ENCODE measurements at regions not wholly inside any gene's neighbourhood (a gene's known extent, or its start where the extent isn't known, plus 50 kb on each side); places are given as distances from the start of the nearest gene placed in this dataset.

GRCh38 chr13:89695343-89696257, 1651.9 kb upstream of the MIR17HG start:
- Mint-ChIP-seq H3K27me3 (no peaks in the 10 kb centered on the region), H3K36me3 (ENCODE audit: low read depth) (no peaks in the 10 kb centered on the region), H3K4me3 (no peak overlapping the region), H3K9me3 (peaks cover 5% of the 10 kb centered on the region), H3K27ac (no peak overlapping the region), H3K4me1 (no peaks in the 10 kb centered on the region)
- ATAC-seq (replicated peaks) = no peak

DNA sequence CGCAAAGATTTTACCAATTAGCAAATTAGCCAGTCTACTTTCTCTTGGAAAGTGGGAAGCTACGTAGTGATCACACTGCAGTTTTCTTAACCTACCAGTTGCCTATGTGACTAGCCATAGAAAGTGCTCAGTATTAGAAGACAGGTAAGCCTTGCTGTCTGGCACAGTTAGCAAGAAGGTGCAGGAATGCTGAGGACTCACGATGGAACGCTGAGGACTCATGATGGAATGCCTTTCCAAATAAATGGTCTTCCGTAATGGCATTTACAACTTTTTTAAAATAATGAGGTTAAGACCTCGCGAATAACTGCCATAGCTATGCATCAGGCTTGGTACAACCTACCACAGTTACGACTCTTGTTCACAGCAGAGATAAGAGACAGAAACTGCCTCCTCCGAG, 1645.6 kb upstream of the MIR17HG start:
- Mint-ChIP-seq H3K4me1 (no peaks in the 10 kb centered on the region), H3K27me3 (no peaks in the 10 kb centered on the region), H3K9me3 (no peaks in the 10 kb centered on the region), H3K36me3 (ENCODE audit: low read depth) (no peaks in the 10 kb centered on the region), H3K4me3 (no peak overlapping the region), H3K27ac (no peak overlapping the region)
- no peak for ATAC-seq (replicated peaks)

DNA sequence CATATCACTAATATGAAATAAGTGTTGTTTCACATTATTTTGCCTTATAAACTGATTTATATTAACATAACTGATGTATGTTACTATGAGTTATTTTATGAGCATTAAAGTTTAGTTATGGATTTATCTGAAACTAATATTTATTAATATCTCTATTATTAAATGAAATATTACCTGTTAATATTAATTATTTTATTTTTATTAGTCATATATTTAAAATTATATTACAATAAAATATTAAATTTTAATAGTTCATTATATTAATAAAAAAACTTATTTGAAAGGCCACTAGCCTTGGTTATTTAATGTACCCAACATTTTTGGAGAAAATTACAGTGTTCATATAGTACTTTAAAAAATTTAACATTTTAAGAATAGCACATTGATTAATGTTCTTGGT, 1643.4 kb upstream of the MIR17HG start:
- no peak for ATAC-seq (replicated peaks)
- H3K27me3 Mint-ChIP-seq = no peaks in the 10 kb centered on the region
- H3K9me3 Mint-ChIP-seq = no peaks in the 10 kb centered on the region
- H3K27ac Mint-ChIP-seq = no peak overlapping the region
- H3K36me3 Mint-ChIP-seq (ENCODE audit: low read depth) = no peaks in the 10 kb centered on the region
- H3K4me1 Mint-ChIP-seq = no peaks in the 10 kb centered on the region
- H3K4me3 Mint-ChIP-seq = no peak overlapping the region

- Mint-ChIP-seq H3K27me3 (no peaks in the 10 kb centered on the region), H3K4me1 (no peaks in the 10 kb centered on the region), H3K9me3 (peaks cover 4% of the 10 kb centered on the region), H3K27ac (no peak overlapping the region), H3K4me3 (no peak overlapping the region), H3K36me3 (ENCODE audit: low read depth) (no peaks in the 10 kb centered on the region)
- ATAC-seq (replicated peaks) = no peak
Observed at GRCh38 chr13:89708013-89708412, 1639.5 kb upstream of the MIR17HG start.

- Mint-ChIP-seq H3K4me1 (no peaks in the 10 kb centered on the region), H3K4me3 (no peak overlapping the region), H3K27me3 (no peaks in the 10 kb centered on the region), H3K27ac (no peak overlapping the region), H3K36me3 (ENCODE audit: low read depth) (no peaks in the 10 kb centered on the region), H3K9me3 (peaks cover 26% of the 10 kb centered on the region)
- ATAC-seq (replicated peaks) = no peak
Observed at GRCh38 chr13:89721216-89721615, 1626.3 kb upstream of the MIR17HG start.

DNA sequence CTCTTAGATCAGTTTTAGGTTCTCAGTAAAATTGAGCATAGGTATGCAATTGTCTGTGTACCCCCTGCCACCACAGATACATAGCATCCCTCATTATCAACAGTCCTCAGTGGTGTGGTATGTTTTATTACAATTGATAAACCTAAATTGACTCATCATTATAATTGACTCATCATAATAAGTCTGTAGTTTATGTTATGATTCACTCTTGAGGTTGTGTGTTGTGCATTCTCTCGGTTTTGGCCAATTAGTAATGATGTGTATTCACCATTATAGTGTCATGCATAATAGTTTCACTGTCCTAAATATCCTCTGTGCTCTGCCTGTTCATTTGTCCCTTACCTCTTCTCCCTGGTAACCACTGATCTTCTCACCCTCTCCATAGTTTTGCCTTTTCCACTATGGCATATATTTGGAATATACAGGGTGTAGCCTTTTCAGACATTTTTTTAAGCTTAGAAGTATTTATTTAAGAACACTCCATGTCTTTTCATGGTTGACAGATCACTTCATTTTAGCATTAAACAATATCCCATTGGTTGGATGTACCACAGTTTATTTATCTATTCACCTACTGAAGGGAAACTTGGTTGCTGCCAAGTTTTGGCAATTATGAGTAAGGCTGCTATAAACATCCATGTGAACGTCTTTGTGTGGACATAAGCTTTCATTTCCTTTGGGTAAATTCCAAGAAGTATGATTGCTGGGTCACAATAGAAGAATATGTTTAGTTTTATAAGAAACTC, 1620.6 kb upstream of the MIR17HG start:
- H3K27ac Mint-ChIP-seq = no peak overlapping the region
- H3K9me3 Mint-ChIP-seq = peaks cover 15% of the 10 kb centered on the region
- H3K36me3 Mint-ChIP-seq (ENCODE audit: low read depth) = no peaks in the 10 kb centered on the region
- no peak overlapping the region for H3K4me3 Mint-ChIP-seq
- no peaks in the 10 kb centered on the region for H3K4me1 Mint-ChIP-seq
- no peaks in the 10 kb centered on the region for H3K27me3 Mint-ChIP-seq
- no peak for ATAC-seq (replicated peaks)

- Mint-ChIP-seq H3K9me3 (peaks cover 7% of the 10 kb centered on the region), H3K4me1 (no peaks in the 10 kb centered on the region), H3K4me3 (no peak overlapping the region), H3K27ac (no peak overlapping the region), H3K27me3 (no peaks in the 10 kb centered on the region), H3K36me3 (ENCODE audit: low read depth) (no peaks in the 10 kb centered on the region)
- ATAC-seq (replicated peaks) = no peak
Observed at GRCh38 chr13:89733829-89734228, 1613.7 kb upstream of the MIR17HG start.

- no peak overlapping the region for H3K4me3 Mint-ChIP-seq
- no peaks in the 10 kb centered on the region for H3K4me1 Mint-ChIP-seq
- peaks cover 7% of the 10 kb centered on the region for H3K9me3 Mint-ChIP-seq
- H3K27me3 Mint-ChIP-seq = no peaks in the 10 kb centered on the region
- ATAC-seq (replicated peaks) = no peak
- H3K27ac Mint-ChIP-seq = no peak overlapping the region
- no peaks in the 10 kb centered on the region for H3K36me3 Mint-ChIP-seq (ENCODE audit: low read depth)
Observed at GRCh38 chr13:89737051-89737450, 1610.4 kb upstream of the MIR17HG start.

DNA sequence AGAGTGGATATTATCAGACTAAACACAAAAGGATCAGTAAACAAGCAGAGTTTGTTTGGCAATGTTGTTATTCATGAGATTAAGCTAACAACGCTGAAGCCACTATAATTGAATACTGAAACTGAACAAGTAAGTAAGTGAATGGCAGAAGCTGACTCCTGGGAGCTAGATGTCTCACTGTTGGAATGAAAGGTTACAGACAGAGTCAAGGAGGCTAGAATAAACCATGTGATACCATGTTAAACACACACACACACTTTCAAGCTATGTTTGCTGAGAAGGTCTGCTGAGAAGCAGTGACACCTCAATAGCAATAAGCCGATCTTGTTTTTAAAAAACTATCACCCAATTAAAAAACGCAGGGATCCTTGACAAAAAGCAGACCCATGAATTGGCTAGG, 1609.4 kb upstream of the MIR17HG start:
- Mint-ChIP-seq H3K4me3 (no peak overlapping the region), H3K36me3 (ENCODE audit: low read depth) (no peaks in the 10 kb centered on the region), H3K27me3 (no peaks in the 10 kb centered on the region), H3K4me1 (no peaks in the 10 kb centered on the region), H3K9me3 (peaks cover 6% of the 10 kb centered on the region), H3K27ac (no peak overlapping the region)
- ATAC-seq (replicated peaks) = no peak

GRCh38 chr13:89740994-89741685, 1606.3 kb upstream of the MIR17HG start:
- H3K9me3 Mint-ChIP-seq = peaks cover 10% of the 10 kb centered on the region
- H3K4me1 Mint-ChIP-seq = no peaks in the 10 kb centered on the region
- no peak overlapping the region for H3K27ac Mint-ChIP-seq
- no peaks in the 10 kb centered on the region for H3K36me3 Mint-ChIP-seq (ENCODE audit: low read depth)
- ATAC-seq (replicated peaks) = no peak
- H3K27me3 Mint-ChIP-seq = no peaks in the 10 kb centered on the region
- H3K4me3 Mint-ChIP-seq = no peak overlapping the region

DNA sequence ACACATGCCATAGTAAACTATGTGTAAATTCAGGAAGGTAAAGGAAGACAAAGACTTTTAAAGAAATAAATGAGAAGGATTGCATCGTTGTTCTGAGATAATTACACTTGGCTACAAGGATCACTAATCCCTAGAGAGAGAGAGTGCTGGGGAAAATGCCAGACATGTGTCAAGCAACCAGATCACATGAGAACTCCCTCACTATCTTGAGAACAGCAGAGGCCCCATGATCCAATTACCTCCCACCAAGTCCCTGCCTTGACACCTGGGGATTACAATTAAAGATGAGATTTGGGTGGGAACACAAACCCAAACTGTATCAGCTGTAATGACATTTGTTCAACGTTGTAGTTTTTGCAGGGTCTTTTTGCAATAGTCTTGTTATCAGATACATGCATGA, 1600.9 kb upstream of the MIR17HG start:
- H3K4me1 Mint-ChIP-seq = no peaks in the 10 kb centered on the region
- ATAC-seq (replicated peaks) = no peak
- no peak overlapping the region for H3K4me3 Mint-ChIP-seq
- H3K36me3 Mint-ChIP-seq (ENCODE audit: low read depth) = no peaks in the 10 kb centered on the region
- H3K27ac Mint-ChIP-seq = no peak overlapping the region
- H3K27me3 Mint-ChIP-seq = no peaks in the 10 kb centered on the region
- peaks cover 12% of the 10 kb centered on the region for H3K9me3 Mint-ChIP-seq

GRCh38 chr13:89748716-89749115, 1598.8 kb upstream of the MIR17HG start:
- Mint-ChIP-seq H3K9me3 (peaks cover 12% of the 10 kb centered on the region), H3K4me3 (no peak overlapping the region), H3K4me1 (no peaks in the 10 kb centered on the region), H3K27ac (no peak overlapping the region), H3K36me3 (ENCODE audit: low read depth) (no peaks in the 10 kb centered on the region), H3K27me3 (no peaks in the 10 kb centered on the region)
- ATAC-seq (replicated peaks) = no peak

DNA sequence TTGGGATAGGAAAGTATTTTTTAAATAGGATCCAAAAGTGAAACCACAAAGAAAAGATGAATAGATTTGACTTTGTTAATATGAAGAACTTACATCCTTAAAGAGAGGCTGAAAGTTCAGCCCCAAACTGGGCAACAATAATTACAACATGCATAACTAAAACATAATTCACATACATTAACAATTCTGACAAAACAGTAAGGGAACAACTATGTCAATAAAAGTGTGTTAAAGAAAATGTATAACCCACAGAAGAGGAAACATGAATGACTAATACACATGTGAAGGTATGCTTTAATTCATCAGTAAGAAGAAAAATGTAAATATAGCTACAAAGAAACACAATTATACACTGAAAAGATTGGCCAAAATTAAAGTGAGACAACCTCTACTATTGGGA, 1597.6 kb upstream of the MIR17HG start:
- Mint-ChIP-seq H3K4me1 (no peaks in the 10 kb centered on the region), H3K9me3 (peaks cover 12% of the 10 kb centered on the region), H3K4me3 (no peak overlapping the region), H3K27me3 (no peaks in the 10 kb centered on the region), H3K27ac (no peak overlapping the region), H3K36me3 (ENCODE audit: low read depth) (no peaks in the 10 kb centered on the region)
- ATAC-seq (replicated peaks) = no peak

DNA sequence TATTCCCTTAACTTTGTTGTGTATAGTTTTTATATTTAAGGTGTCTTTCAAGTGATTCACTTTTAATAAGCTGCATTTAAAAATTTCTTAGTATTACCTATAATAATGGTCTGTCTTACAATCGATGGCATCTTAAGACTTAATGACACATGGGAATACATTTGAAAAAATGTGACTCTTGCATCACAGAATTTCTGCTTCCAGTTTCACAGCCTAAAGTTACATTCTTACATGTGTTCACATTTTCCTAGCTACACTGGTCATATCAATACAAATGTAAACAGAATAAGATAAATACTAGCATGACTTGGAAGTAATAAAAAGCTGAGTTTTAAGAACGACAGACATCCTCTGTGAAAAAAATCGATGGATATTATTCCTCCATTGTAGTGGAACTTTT, 1597.1 kb upstream of the MIR17HG start:
- no peaks in the 10 kb centered on the region for H3K27me3 Mint-ChIP-seq
- H3K27ac Mint-ChIP-seq = no peak overlapping the region
- H3K4me3 Mint-ChIP-seq = no peak overlapping the region
- H3K36me3 Mint-ChIP-seq (ENCODE audit: low read depth) = no peaks in the 10 kb centered on the region
- no peaks in the 10 kb centered on the region for H3K4me1 Mint-ChIP-seq
- peaks cover 8% of the 10 kb centered on the region for H3K9me3 Mint-ChIP-seq
- ATAC-seq (replicated peaks) = no peak

All from activated T-helper 17 cell treated with anti-CD3 and anti-CD28 coated beads, Interleukin-2, amount 50 U/mL, for 72 hours (primary cell).